ENCODE measurements at regions not wholly inside any gene's neighbourhood (a gene's known extent, or its start where the extent isn't known, plus 50 kb on each side); places are given as distances from the start of the nearest gene placed in this dataset.

DNA sequence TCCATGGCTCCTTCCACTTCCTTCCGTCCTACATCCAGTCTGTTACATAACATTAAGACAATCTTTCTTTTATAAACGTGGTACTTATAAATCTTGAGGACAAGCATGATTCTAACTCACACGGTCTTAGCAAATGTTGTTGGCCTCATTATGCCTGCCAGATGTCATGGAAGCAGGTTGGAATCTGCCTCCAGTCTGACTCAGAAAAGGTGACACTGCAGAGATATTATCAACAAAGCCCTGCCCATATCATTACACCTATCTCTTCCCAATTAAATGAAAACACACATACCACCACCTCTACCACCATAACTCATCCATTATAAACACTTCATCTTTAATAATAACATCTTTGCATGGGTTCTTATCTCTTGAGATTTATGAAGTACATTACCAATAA is 334.7 kb upstream of the CHAC2 start:
- Histone ChIP-seq H3K36me3 (no peaks in the 10 kb centered on the region), H3K27ac (no peak overlapping the region), H3K27me3 (no peaks in the 10 kb centered on the region), H3K9me3 (no peaks in the 10 kb centered on the region), H3K4me3 (no peak overlapping the region), H3K4me1 (no peaks in the 10 kb centered on the region)
- WGBS, 2 donors (ENCODE audit: low coverage in 1 of 2), result 51 to 83% methylated on average over 3 of the region's 3 CpGs
- TF ChIP-seq EP300 (IDR thresholded peaks at IDR 0.05), result no peak
- no peak for TF ChIP-seq POLR2A (IDR thresholded peaks at IDR 0.05)
- TF ChIP-seq, protein P1, sequence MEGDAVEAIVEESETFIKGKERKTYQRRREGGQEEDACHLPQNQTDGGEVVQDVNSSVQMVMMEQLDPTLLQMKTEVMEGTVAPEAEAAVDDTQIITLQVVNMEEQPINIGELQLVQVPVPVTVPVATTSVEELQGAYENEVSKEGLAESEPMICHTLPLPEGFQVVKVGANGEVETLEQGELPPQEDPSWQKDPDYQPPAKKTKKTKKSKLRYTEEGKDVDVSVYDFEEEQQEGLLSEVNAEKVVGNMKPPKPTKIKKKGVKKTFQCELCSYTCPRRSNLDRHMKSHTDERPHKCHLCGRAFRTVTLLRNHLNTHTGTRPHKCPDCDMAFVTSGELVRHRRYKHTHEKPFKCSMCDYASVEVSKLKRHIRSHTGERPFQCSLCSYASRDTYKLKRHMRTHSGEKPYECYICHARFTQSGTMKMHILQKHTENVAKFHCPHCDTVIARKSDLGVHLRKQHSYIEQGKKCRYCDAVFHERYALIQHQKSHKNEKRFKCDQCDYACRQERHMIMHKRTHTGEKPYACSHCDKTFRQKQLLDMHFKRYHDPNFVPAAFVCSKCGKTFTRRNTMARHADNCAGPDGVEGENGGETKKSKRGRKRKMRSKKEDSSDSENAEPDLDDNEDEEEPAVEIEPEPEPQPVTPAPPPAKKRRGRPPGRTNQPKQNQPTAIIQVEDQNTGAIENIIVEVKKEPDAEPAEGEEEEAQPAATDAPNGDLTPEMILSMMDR (IDR thresholded peaks at IDR 0.05), result no peak
- no peak for TF ChIP-seq POLR2AphosphoS5 (IDR thresholded peaks at IDR 0.05)
- no peak for ATAC-seq

- ATAC-seq, result no peak
- no peak for TF ChIP-seq POLR2A (IDR thresholded peaks at IDR 0.05)
- no peak for TF ChIP-seq EP300 (IDR thresholded peaks at IDR 0.05)
- TF ChIP-seq, protein P1 (IDR thresholded peaks at IDR 0.05), result no peak
- TF ChIP-seq POLR2AphosphoS5 (IDR thresholded peaks at IDR 0.05), result no peak
- H3K27me3 ChIP-seq, result no peaks in the 10 kb centered on the region
- H3K27ac ChIP-seq, result no peak overlapping the region
- WGBS, 2 donors (ENCODE audit: low coverage in 1 of 2), result 65 to 71% methylated on average over 2 of the region's 2 CpGs
- H3K9me3 ChIP-seq, result no peaks in the 10 kb centered on the region
- H3K4me1 ChIP-seq, result no peaks in the 10 kb centered on the region
- no peak overlapping the region for H3K4me3 ChIP-seq
- H3K36me3 ChIP-seq, result no peaks in the 10 kb centered on the region
Measured at GRCh38 chr2:53429901-53430300, 337.7 kb upstream of the CHAC2 start.

DNA sequence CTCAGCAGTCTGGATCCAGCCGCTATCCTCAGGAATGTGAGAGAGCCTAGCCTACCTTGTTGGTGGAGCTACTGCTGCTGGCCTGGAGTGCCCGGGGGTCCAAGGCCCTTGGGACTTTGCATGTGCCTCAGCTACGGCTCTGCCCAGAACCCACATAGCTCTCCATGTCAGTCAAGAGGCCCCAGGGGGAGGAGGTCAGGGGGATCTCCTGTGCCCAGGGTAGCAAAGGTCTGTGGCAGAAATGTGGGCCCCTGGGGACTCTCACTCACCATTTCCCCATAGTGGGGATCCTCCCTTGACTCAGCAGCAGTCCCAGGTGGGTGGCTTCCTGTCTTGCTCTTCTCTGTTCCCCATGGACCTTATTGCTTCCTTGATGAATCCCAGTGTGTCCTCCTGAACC is 342.7 kb upstream of the CHAC2 start:
- no peaks in the 10 kb centered on the region for H3K36me3 ChIP-seq
- H3K27ac ChIP-seq, result no peak overlapping the region
- no CpG with 5 or more reads among the region's 3 CpGs for WGBS, 2 donors (ENCODE audit: low coverage in 1 of 2)
- no peaks in the 10 kb centered on the region for H3K4me1 ChIP-seq
- H3K9me3 ChIP-seq, result no peaks in the 10 kb centered on the region
- ATAC-seq, result no peak
- TF ChIP-seq EP300 (IDR thresholded peaks at IDR 0.05), result no peak
- no peak for TF ChIP-seq POLR2A (IDR thresholded peaks at IDR 0.05)
- TF ChIP-seq, protein P1 (IDR thresholded peaks at IDR 0.05), result no peak
- no peak for TF ChIP-seq POLR2AphosphoS5 (IDR thresholded peaks at IDR 0.05)
- no peak overlapping the region for H3K4me3 ChIP-seq
- H3K27me3 ChIP-seq, result no peaks in the 10 kb centered on the region

- Histone ChIP-seq H3K36me3 (no peaks in the 10 kb centered on the region), H3K27me3 (no peaks in the 10 kb centered on the region), H3K4me1 (no peaks in the 10 kb centered on the region), H3K9me3 (no peaks in the 10 kb centered on the region), H3K4me3 (no peak overlapping the region), H3K27ac (no peak overlapping the region)
- TF ChIP-seq POLR2AphosphoS5 (IDR thresholded peaks at IDR 0.05) (no peak), EP300 (IDR thresholded peaks at IDR 0.05) (no peak), POLR2A (IDR thresholded peaks at IDR 0.05) (no peak)
- TF ChIP-seq, protein P1 (IDR thresholded peaks at IDR 0.05), result no peak
- 93 to 100% methylated on average over 1 to 2 of the region's 3 CpGs for WGBS, 2 donors (ENCODE audit: low coverage in 1 of 2)
- ATAC-seq, result no peak
Measured at GRCh38 chr2:53423465-53423864, 344.1 kb upstream of the CHAC2 start.

GRCh38 chr2:53422979-53423378 is 344.6 kb upstream of the CHAC2 start:
- WGBS, 2 donors (ENCODE audit: low coverage in 1 of 2), result 57% methylated on average over 3 of the region's 3 CpGs; no CpG with 5 or more reads in 1 of the 2 donors
- no peak for ATAC-seq
- Histone ChIP-seq H3K36me3 (no peaks in the 10 kb centered on the region), H3K27me3 (no peaks in the 10 kb centered on the region), H3K9me3 (no peaks in the 10 kb centered on the region), H3K27ac (no peak overlapping the region), H3K4me1 (no peaks in the 10 kb centered on the region), H3K4me3 (no peak overlapping the region)
- no peak for TF ChIP-seq EP300 (IDR thresholded peaks at IDR 0.05)
- no peak for TF ChIP-seq POLR2A (IDR thresholded peaks at IDR 0.05)
- TF ChIP-seq, protein P1 (IDR thresholded peaks at IDR 0.05), result peak in 2 of 4 experiments; percentile 12 to 55
- no peak for TF ChIP-seq POLR2AphosphoS5 (IDR thresholded peaks at IDR 0.05)
